IPS DF 4.7 (cell line): ENCODE measurements at regions not wholly inside any gene's neighbourhood (a gene's known extent, or its start where the extent isn't known, plus 50 kb on each side); places are given as distances from the start of the nearest gene placed in this dataset.

Experiments used
- DNase-seq: peaks from one replicate; pipeline ENCODE4 v3.0.0-alpha.2; 2013; ENCODE audit warnings: low spot score; ENCODE audit errors: extremely low read depth

- no peak for DNase-seq
Observed at GRCh38 chr14:38522724-38523123, 266.8 kb upstream of the CLEC14A start.

- DNase-seq: no peak
Observed at GRCh38 chr14:38521591-38521990, 265.7 kb upstream of the CLEC14A start.

GRCh38 chr14:38517426-38517825, 261.5 kb upstream of the CLEC14A start:
- DNase-seq: no peak

- DNase-seq: no peak
Observed at GRCh38 chr14:38512236-38512635, 256.3 kb upstream of the CLEC14A start.

GRCh38 chr14:38507299-38507698, 251.4 kb upstream of the CLEC14A start:
- no peak for DNase-seq

GRCh38 chr14:38505973-38506249, 250.0 kb upstream of the CLEC14A start:
- DNase-seq: no peak

GRCh38 chr14:38505221-38505972, 249.5 kb upstream of the CLEC14A start:
- DNase-seq: no peak

GRCh38 chr14:38504175-38504574, 248.3 kb upstream of the CLEC14A start:
- DNase-seq: no peak

- DNase-seq: no peak
Observed at GRCh38 chr14:38502239-38502638, 246.3 kb upstream of the CLEC14A start.

- no peak for DNase-seq
Observed at GRCh38 chr14:38500125-38500524, 244.2 kb upstream of the CLEC14A start.

- no peak for DNase-seq
Observed at GRCh38 chr14:38496092-38496491, 240.2 kb upstream of the CLEC14A start.

- DNase-seq: no peak
Observed at GRCh38 chr14:38490273-38490672, 234.4 kb upstream of the CLEC14A start.

GRCh38 chr14:38485026-38485425, 229.1 kb upstream of the CLEC14A start:
- no peak for DNase-seq

GRCh38 chr14:38481952-38482678, 226.2 kb upstream of the CLEC14A start:
- no peak for DNase-seq

- DNase-seq: no peak
Observed at GRCh38 chr14:38469156-38469555, 213.3 kb upstream of the CLEC14A start.

- DNase-seq: no peak
Observed at GRCh38 chr14:38442208-38442607, 186.3 kb upstream of the CLEC14A start.

GRCh38 chr14:38432186-38432585, 176.3 kb upstream of the CLEC14A start:
- no peak for DNase-seq

- DNase-seq: no peak
Observed at GRCh38 chr14:38431156-38431555, 175.3 kb upstream of the CLEC14A start.

- no peak for DNase-seq
Observed at GRCh38 chr14:38430522-38430921, 174.6 kb upstream of the CLEC14A start.

GRCh38 chr14:38425324-38425976, 169.6 kb upstream of the CLEC14A start:
- DNase-seq: no peak

- DNase-seq: no peak
Observed at GRCh38 chr14:38420048-38420447, 164.2 kb upstream of the CLEC14A start.

- no peak for DNase-seq
Observed at GRCh38 chr14:38419579-38419978, 163.7 kb upstream of the CLEC14A start.

GRCh38 chr14:38412654-38413053, 156.8 kb upstream of the CLEC14A start:
- no peak for DNase-seq
